ENCODE measurements at regions not wholly inside any gene's neighbourhood (a gene's known extent, or its start where the extent isn't known, plus 50 kb on each side); places are given as distances from the start of the nearest gene placed in this dataset.

- TF ChIP-seq, protein P1, sequence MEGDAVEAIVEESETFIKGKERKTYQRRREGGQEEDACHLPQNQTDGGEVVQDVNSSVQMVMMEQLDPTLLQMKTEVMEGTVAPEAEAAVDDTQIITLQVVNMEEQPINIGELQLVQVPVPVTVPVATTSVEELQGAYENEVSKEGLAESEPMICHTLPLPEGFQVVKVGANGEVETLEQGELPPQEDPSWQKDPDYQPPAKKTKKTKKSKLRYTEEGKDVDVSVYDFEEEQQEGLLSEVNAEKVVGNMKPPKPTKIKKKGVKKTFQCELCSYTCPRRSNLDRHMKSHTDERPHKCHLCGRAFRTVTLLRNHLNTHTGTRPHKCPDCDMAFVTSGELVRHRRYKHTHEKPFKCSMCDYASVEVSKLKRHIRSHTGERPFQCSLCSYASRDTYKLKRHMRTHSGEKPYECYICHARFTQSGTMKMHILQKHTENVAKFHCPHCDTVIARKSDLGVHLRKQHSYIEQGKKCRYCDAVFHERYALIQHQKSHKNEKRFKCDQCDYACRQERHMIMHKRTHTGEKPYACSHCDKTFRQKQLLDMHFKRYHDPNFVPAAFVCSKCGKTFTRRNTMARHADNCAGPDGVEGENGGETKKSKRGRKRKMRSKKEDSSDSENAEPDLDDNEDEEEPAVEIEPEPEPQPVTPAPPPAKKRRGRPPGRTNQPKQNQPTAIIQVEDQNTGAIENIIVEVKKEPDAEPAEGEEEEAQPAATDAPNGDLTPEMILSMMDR (IDR thresholded peaks at IDR 0.05): no peak
- TF ChIP-seq POLR2A (IDR thresholded peaks at IDR 0.05): no peak
These were observed 1008.1 kb upstream of the SLC10A2 start for GRCh38 chr13:104074326-104074725.

All from lower leg skin (tissue), 3 donors.